Right cardiac atrium (tissue), 5 donors: ENCODE measurements at regions not wholly inside any gene's neighbourhood (a gene's known extent, or its start where the extent isn't known, plus 50 kb on each side); places are given as distances from the start of the nearest gene placed in this dataset.

ENCODE experiments used
- ATAC-seq, 2 donors: fragments of 200-7000 bp; cut with Tn5 transposase; one replicate each; pipeline versions ENCODE4 v1.8.0 to v1.9.1; 2020; ENCODE audit warnings: moderate library complexity in 2 of 2, mild to moderate bottlenecking in 1 of 2
- DNase-seq, 3 donors: peaks; one replicate each; pipeline ENCODE4 v3.0.0-alpha.2; 2020
- H3K27ac ChIP-seq: one replicate; pipeline ENCODE4 v1.5.1; 2013; ENCODE audit warnings: mild to moderate bottlenecking, low read length, control low read depth, moderate library complexity
- H3K27me3 ChIP-seq: one replicate; pipeline ENCODE4 v1.6.1; 2013; ENCODE audit not compliant: control insufficient read depth, insufficient read depth
- H3K4me1 ChIP-seq: one replicate; pipeline ENCODE4 v1.6.1; 2013; ENCODE audit warnings: low read length; ENCODE audit not compliant: control insufficient read depth, insufficient read depth
- H3K4me3 ChIP-seq: one replicate; pipeline ENCODE4 v1.5.1; 2013; ENCODE audit warnings: low read length, control low read depth
- H3K9me3 ChIP-seq: one replicate; pipeline ENCODE4 v1.6.1; 2013; ENCODE audit warnings: low read length; ENCODE audit not compliant: control insufficient read depth
- WGBS: extraction: QIAGEN DNeasy Blood & Tissue Kit; methylation state at CpG from one replicate; pipeline ENCODE4 v1.1.7; 2013; 5-methylcytosine and 5-hydroxymethylcytosine counted together
- intact Hi-C, 4 donors: fragments of 100-400 bp; cut with DNase I; formaldehyde crosslinking; loops; one replicate each; pipeline versions ENCODE4 v1.11.0 to v1.14.0; 2022 to 2023
- donor health status: healthy with polysubstance abuse.
- donor health status: DM: no; HTN: yes; CAD: no.
- donor health status: DM: no; HTN: no; CAD: no.
- donor health status: DM: no; HTN: yes; CAD: no; lungs with severe emphysema.
- donor health status: DM: yes; HTN: yes; CAD: no.

DNA sequence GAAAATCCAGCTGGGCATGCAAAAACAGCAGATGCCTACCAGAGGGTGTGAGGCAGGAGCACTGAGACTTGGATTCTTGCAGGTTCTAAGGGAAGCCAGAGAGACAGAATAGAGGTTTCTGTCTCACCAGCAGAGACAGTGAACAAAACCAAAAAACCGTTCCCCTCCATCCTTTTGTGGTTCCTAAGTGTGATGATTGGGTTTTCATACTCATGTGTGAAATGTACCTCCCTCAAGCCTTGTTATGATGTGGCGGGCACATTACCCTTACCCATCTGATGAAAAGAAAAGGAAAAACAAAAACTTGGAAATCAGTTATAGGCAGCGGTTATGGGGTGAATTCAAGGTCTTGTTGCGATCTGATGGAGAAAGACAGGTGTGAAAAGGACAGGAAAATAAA is 172.6 kb upstream of the CDH13 start:
- Histone ChIP-seq H3K27ac (no peak overlapping the region), H3K27me3 (no peaks in the 10 kb centered on the region), H3K9me3 (no peaks in the 10 kb centered on the region), H3K4me1 (no peaks in the 10 kb centered on the region), H3K4me3 (no peak overlapping the region)
- ATAC-seq (no peak), DNase-seq (no peak)
- WGBS = 93% methylated on average over 4 of the region's 4 CpGs
- intact Hi-C loops = loop anchor here in 1 of 4 donors (10.0 kb wide), 1 partner anchor 429 kb away; no protein-coding TSS in a partner anchor

DNA sequence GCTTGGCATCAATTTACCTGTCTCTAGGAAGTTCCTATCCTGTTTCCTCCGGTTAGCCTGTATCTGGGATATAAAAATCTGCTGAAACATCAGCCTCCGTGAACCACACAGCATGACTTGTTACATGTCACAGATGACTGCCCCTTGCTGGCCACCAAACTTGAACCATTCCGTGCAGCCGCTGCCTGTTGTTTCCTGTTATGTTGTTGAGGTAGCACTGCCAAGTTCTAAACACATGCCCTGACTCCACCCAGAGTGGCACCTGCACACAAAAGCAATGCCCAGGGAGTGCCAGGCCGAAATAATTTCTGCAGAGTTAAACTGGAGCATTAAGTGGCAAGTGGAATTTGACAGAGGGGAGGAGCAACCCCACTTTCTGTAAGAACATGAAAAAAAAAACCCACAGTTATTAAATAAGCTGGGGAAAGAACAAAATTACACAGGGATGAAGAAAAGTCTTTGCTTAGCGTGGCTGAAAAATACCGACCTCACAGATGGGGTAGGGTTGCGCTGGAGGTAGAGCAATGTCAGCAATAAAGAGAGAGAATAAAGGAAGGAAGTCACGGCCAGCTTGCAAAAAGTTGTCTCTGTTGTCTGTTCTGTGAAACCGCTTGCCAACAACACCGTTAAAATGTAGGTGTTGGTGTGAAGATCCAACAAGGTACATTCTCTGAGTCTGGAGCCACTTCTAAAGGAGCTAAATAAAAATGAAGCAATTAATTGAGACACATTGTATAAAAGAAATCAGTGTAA is 174.6 kb upstream of the CDH13 start:
- DNase-seq = no peak
- intact Hi-C loops = loop anchor here in 1 of 4 donors (10.0 kb wide), 1 partner anchor 427 kb away; no protein-coding TSS in a partner anchor
- no peak for ATAC-seq
- 85% methylated on average over 11 of the region's 11 CpGs for WGBS
- H3K4me1 ChIP-seq = no peaks in the 10 kb centered on the region
- no peak overlapping the region for H3K4me3 ChIP-seq
- H3K27ac ChIP-seq = no peak overlapping the region
- no peaks in the 10 kb centered on the region for H3K9me3 ChIP-seq
- no peaks in the 10 kb centered on the region for H3K27me3 ChIP-seq

GRCh38 chr16:82451449-82451848 is 175.3 kb upstream of the CDH13 start:
- H3K4me1 ChIP-seq = no peaks in the 10 kb centered on the region
- H3K27ac ChIP-seq = no peak overlapping the region
- no peak overlapping the region for H3K4me3 ChIP-seq
- H3K9me3 ChIP-seq = no peaks in the 10 kb centered on the region
- intact Hi-C loops = loop anchor here in 1 of 4 donors (10.0 kb wide), 1 partner anchor 427 kb away; no protein-coding TSS in a partner anchor
- H3K27me3 ChIP-seq = no peaks in the 10 kb centered on the region
- ATAC-seq (no peak), DNase-seq (no peak)
- 47% methylated on average over 3 of the region's 3 CpGs for WGBS

DNA sequence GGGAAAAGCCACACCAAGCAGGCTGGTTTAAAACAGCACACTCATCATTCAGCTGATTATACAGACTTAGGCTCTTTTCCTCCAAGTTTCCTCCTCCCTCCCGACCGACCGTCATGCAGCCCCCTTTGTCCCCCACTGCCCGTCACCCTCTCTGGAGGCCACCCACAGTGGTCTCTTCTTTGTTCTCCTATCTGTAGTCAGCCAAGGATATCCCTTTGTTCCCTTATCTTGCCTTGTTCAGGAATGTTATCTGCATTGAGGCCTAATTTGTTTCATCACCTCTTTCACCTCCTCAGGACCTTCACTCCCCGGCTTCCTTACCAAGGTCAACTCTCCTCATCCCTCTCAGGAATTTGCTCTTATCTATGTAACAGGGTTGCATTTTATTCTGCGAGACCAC is 186.4 kb upstream of the CDH13 start:
- DNase-seq (no peak), ATAC-seq (no peak)
- intact Hi-C loops = no loop called here
- Histone ChIP-seq H3K9me3 (no peaks in the 10 kb centered on the region), H3K4me3 (no peak overlapping the region), H3K4me1 (no peaks in the 10 kb centered on the region), H3K27me3 (no peaks in the 10 kb centered on the region), H3K27ac (no peak overlapping the region)
- WGBS = 47% methylated on average over 6 of the region's 6 CpGs

- no peaks in the 10 kb centered on the region for H3K4me1 ChIP-seq
- 63% methylated on average over 7 of the region's 7 CpGs for WGBS
- ATAC-seq (no peak), DNase-seq (no peak)
- H3K9me3 ChIP-seq = no peaks in the 10 kb centered on the region
- intact Hi-C loops = no loop called here
- no peak overlapping the region for H3K27ac ChIP-seq
- no peaks in the 10 kb centered on the region for H3K27me3 ChIP-seq
- no peak overlapping the region for H3K4me3 ChIP-seq
Measured at GRCh38 chr16:82439678-82440293, 187.0 kb upstream of the CDH13 start.

- 86% methylated on average over 2 of the region's 2 CpGs for WGBS
- H3K4me3 ChIP-seq = no peak overlapping the region
Measured at GRCh38 chr16:82433042-82433441, 193.7 kb upstream of the CDH13 start.

DNA sequence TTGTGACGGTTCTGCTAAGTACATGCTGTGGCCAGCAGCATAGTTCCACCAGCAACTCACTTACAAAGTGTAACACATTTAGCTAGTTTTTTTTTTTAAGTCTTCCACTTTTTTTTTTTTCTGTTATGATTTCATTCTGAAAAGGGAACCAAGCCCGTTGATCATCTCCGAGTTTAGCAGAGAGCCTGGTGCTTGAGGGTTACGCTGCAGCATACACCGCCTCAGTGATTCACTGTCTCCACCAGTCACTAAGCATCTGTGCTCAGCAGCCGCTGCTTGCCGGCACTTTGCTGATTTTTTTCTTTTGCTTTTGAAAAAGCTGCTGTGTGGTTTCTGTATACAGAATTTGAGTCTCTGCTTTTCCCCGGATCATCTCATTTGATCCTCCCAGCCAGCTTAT is 194.5 kb upstream of the CDH13 start:
- DNase-seq (no peak), ATAC-seq (no peak)
- WGBS = 69% methylated on average over 8 of the region's 8 CpGs
- intact Hi-C loops = no loop called here
- Histone ChIP-seq H3K27me3 (no peaks in the 10 kb centered on the region), H3K4me1 (no peaks in the 10 kb centered on the region), H3K9me3 (no peaks in the 10 kb centered on the region), H3K27ac (no peak overlapping the region), H3K4me3 (no peak overlapping the region)

More at GRCh38 chr16:82433042-82433441, 193.7 kb upstream of the CDH13 start:
- no peak for ATAC-seq
- no peak for DNase-seq
- H3K4me1 ChIP-seq = no peaks in the 10 kb centered on the region
- H3K9me3 ChIP-seq = no peaks in the 10 kb centered on the region
- intact Hi-C loops = no loop called here
- H3K27ac ChIP-seq = no peak overlapping the region
- H3K27me3 ChIP-seq = no peaks in the 10 kb centered on the region

DNA sequence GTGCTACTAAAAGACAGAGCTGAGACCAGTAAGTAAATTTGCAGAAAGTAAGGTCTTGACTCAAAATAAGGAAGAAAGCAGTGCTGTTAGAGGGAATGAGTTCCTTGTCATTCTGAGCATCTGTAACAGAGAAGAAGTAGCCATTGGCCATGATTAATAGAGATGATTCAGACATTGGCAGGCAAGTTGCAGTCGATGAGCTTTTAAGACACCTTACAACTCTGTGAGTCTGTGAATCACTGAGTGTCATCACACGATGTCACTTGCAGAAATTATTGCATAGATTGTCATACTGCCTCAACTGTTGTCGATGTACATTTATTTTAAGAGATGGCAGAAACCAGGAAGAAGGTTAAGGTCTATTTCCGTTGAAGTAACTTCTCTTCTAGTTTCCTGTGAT is 201.1 kb upstream of the CDH13 start:
- Histone ChIP-seq H3K4me3 (no peak overlapping the region), H3K27me3 (peaks cover 6% of the 10 kb centered on the region), H3K4me1 (no peaks in the 10 kb centered on the region), H3K27ac (no peak overlapping the region), H3K9me3 (no peaks in the 10 kb centered on the region)
- DNase-seq = no peak
- no peak for ATAC-seq
- intact Hi-C loops = no loop called here
- WGBS = 70% methylated on average over 4 of the region's 4 CpGs

GRCh38 chr16:82421851-82422250 is 204.9 kb upstream of the CDH13 start:
- 46% methylated on average over 1 of the region's 1 CpG for WGBS
- no peak overlapping the region for H3K27ac ChIP-seq
- intact Hi-C loops = no loop called here
- DNase-seq = no peak
- no peak for ATAC-seq
- H3K9me3 ChIP-seq = no peaks in the 10 kb centered on the region
- H3K4me3 ChIP-seq = no peak overlapping the region
- peaks cover 6% of the 10 kb centered on the region for H3K27me3 ChIP-seq
- H3K4me1 ChIP-seq = no peaks in the 10 kb centered on the region

GRCh38 chr16:82419332-82419731 is 207.4 kb upstream of the CDH13 start:
- Histone ChIP-seq H3K4me3 (no peak overlapping the region), H3K27me3 (peaks cover 2% of the 10 kb centered on the region), H3K4me1 (no peaks in the 10 kb centered on the region), H3K27ac (no peak overlapping the region), H3K9me3 (no peaks in the 10 kb centered on the region)
- ATAC-seq = no peak
- 86% methylated on average over 5 of the region's 5 CpGs for WGBS
- no peak for DNase-seq
- intact Hi-C loops = no loop called here

GRCh38 chr16:82414476-82414875 is 212.3 kb upstream of the CDH13 start:
- no peaks in the 10 kb centered on the region for H3K9me3 ChIP-seq
- H3K4me3 ChIP-seq = no peak overlapping the region
- ATAC-seq (no peak), DNase-seq (no peak)
- intact Hi-C loops = no loop called here
- H3K27ac ChIP-seq = no peak overlapping the region
- 75% methylated on average over 3 of the region's 3 CpGs for WGBS
- no peaks in the 10 kb centered on the region for H3K4me1 ChIP-seq
- H3K27me3 ChIP-seq = no peaks in the 10 kb centered on the region
